ENCODE measurements at regions not wholly inside any gene's neighbourhood (a gene's known extent, or its start where the extent isn't known, plus 50 kb on each side); places are given as distances from the start of the nearest gene placed in this dataset.
"Not testable (repeated sequence)": the region's sequence is repeated elsewhere in the genome, so short reads cannot be mapped to it uniquely, and the experiment has no call there.

DNA sequence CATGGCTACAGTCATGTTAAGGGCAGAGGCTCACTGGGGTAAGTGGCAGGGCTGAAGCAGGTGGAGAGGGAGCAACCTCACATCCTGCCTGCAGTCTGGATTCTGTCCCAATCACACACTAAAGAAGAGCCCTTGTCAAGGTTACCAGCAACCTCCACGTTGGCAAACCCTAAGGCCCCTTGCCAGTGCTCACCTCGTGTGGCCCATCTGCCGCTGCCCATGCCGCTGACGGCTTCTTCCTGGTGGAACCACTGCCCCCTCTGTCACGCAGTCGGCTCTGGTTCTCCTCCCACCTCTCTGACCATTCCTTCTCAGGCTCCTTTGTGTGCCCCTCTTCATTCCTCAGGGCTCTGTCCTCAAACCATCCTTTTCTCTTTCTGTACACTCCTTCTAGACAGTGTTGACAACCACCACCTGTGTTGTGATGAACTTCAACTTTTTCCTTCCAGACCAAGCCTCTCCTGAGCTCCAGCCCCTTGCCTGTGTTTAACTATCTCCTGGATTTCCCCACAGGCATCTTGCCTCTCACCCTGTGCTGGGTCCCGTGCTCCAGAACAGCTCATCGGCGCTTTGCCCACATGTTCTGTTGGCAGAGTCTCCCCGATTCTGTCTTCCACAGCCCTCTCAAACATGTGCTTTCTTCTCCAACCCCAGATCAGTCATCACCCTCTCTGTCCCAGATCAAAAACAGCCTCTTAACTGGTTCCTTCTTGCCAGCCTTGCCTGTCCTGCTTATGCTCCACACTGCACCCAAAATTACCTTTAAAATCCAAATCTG, 934.8 kb downstream of the SPATA31A6 start:
- H4K8ac ChIP-seq (ENCODE audit: extremely low read depth, insufficient read depth, low read length); H2AK5ac ChIP-seq (ENCODE audit: low read depth, low read length); H2BK20ac ChIP-seq (ENCODE audit: low read length); H3K4me1 ChIP-seq (replicated peaks in 1 of 4; ENCODE audit: control insufficient read depth in 3 of 4, insufficient read depth in 4 of 4, low read length in 3 of 4); H2BK12ac ChIP-seq (ENCODE audit: low read depth, low read length); H2BK15ac ChIP-seq (ENCODE audit: low read length); H2BK5ac ChIP-seq (ENCODE audit: low read depth, low read length); H3K18ac ChIP-seq (ENCODE audit: extremely low read depth, low read length); H3K27ac ChIP-seq (ENCODE audit: low read depth, low read length); H3K9ac ChIP-seq (replicated peaks in 1 of 4; ENCODE audit: extremely low read depth in 1 of 4, low read depth in 3 of 4, low read length in 3 of 4); H3K14ac ChIP-seq (ENCODE audit: insufficient read length); H3K27me3 ChIP-seq (replicated peaks in 1 of 4; ENCODE audit: control insufficient read depth in 3 of 4, extremely low read depth in 1 of 4, insufficient read depth in 3 of 4, low read length in 3 of 4); H3K4me2 ChIP-seq (ENCODE audit: insufficient read depth in 1 of 2, low read depth in 2 of 2, low read length in 2 of 2); H3K23me2 ChIP-seq (ENCODE audit: low read depth, low read length); H3K79me2 ChIP-seq (ENCODE audit: control insufficient read depth in 1 of 2, insufficient read depth in 2 of 2, low read length in 2 of 2); H4K91ac ChIP-seq (replicated peaks; ENCODE audit: insufficient read length, low read length); POLR2A ChIA-PET (ENCODE audit: partially characterized antibody); H2BK120ac ChIP-seq (replicated peaks; ENCODE audit: low read depth, low read length); H4K20me1 ChIP-seq (replicated peaks in 1 of 2; ENCODE audit: control insufficient read depth in 1 of 2, insufficient read depth in 2 of 2, low read length in 2 of 2); DNase-seq (ENCODE audit: low read depth in 1 of 2, low spot score in 2 of 2); H3K23ac ChIP-seq (ENCODE audit: insufficient read length); H3K4me3 ChIP-seq (ENCODE audit: extremely low read depth in 1 of 4, insufficient read depth in 2 of 4, low read depth in 3 of 4, low read length in 4 of 4); H2AFZ ChIP-seq (ENCODE audit: low read length); H3K79me1 ChIP-seq (ENCODE audit: low read depth, low read length); H3K36me3 ChIP-seq (ENCODE audit: control insufficient read depth in 2 of 4, insufficient read depth in 4 of 4, low read length in 3 of 4); H4K5ac ChIP-seq (ENCODE audit: insufficient read length, low read depth, low read length); CTCF ChIA-PET (ENCODE audit: partially characterized antibody); FAIRE-seq; H3K4ac ChIP-seq (replicated peaks; ENCODE audit: insufficient read length, low read depth, low read length); H3K56ac ChIP-seq (replicated peaks; ENCODE audit: insufficient read length, low read depth, low read length): not testable (repeated sequence)
- WGBS, 2 experiments (ENCODE audit: extremely low coverage in 1 of 2, insufficient coverage in 1 of 2, insufficient read length in 1 of 2, insufficient replicate concordance in 2 of 2, low coverage in 1 of 2, low lambda C conversion rate in 2 of 2, missing lambda C conversion rate in 1 of 2), result 76% methylated on average over 11 of the region's 11 CpGs; no CpG with 5 or more reads in 1 of the 2 experiments
- peaks cover 0 to 14% of the 10 kb centered on the region in 2 experiments; a peak in 2 of 4 replicates for H3K9me3 ChIP-seq (ENCODE audit: insufficient read depth in 2 of 2, low read depth in 1 of 2, low read length in 1 of 2)

GRCh38 chr9:43119565-43119964, 936.1 kb downstream of the SPATA31A6 start:
- H2AFZ ChIP-seq (ENCODE audit: low read length); H4K5ac ChIP-seq (ENCODE audit: insufficient read length, low read depth, low read length); H2BK120ac ChIP-seq (replicated peaks; ENCODE audit: low read depth, low read length); H3K79me1 ChIP-seq (ENCODE audit: low read depth, low read length); FAIRE-seq; DNase-seq (ENCODE audit: low read depth in 1 of 2, low spot score in 2 of 2); H3K4me3 ChIP-seq (ENCODE audit: extremely low read depth in 1 of 4, insufficient read depth in 2 of 4, low read depth in 3 of 4, low read length in 4 of 4); H2BK15ac ChIP-seq (ENCODE audit: low read length); H3K27me3 ChIP-seq (replicated peaks in 1 of 4; ENCODE audit: control insufficient read depth in 3 of 4, extremely low read depth in 1 of 4, insufficient read depth in 3 of 4, low read length in 3 of 4); H3K18ac ChIP-seq (ENCODE audit: extremely low read depth, low read length); H3K4me2 ChIP-seq (ENCODE audit: insufficient read depth in 1 of 2, low read depth in 2 of 2, low read length in 2 of 2); H2BK12ac ChIP-seq (ENCODE audit: low read depth, low read length); H3K9ac ChIP-seq (replicated peaks in 1 of 4; ENCODE audit: extremely low read depth in 1 of 4, low read depth in 3 of 4, low read length in 3 of 4); H4K91ac ChIP-seq (replicated peaks; ENCODE audit: insufficient read length, low read length); H3K56ac ChIP-seq (replicated peaks; ENCODE audit: insufficient read length, low read depth, low read length); H3K79me2 ChIP-seq (ENCODE audit: control insufficient read depth in 1 of 2, insufficient read depth in 2 of 2, low read length in 2 of 2); H2AK5ac ChIP-seq (ENCODE audit: low read depth, low read length); CTCF ChIA-PET (ENCODE audit: partially characterized antibody); H3K23me2 ChIP-seq (ENCODE audit: low read depth, low read length); H4K20me1 ChIP-seq (replicated peaks in 1 of 2; ENCODE audit: control insufficient read depth in 1 of 2, insufficient read depth in 2 of 2, low read length in 2 of 2); H4K8ac ChIP-seq (ENCODE audit: extremely low read depth, insufficient read depth, low read length); H2BK20ac ChIP-seq (ENCODE audit: low read length); POLR2A ChIA-PET (ENCODE audit: partially characterized antibody); H3K36me3 ChIP-seq (ENCODE audit: control insufficient read depth in 2 of 4, insufficient read depth in 4 of 4, low read length in 3 of 4); H3K4me1 ChIP-seq (replicated peaks in 1 of 4; ENCODE audit: control insufficient read depth in 3 of 4, insufficient read depth in 4 of 4, low read length in 3 of 4); H3K14ac ChIP-seq (ENCODE audit: insufficient read length); H2BK5ac ChIP-seq (ENCODE audit: low read depth, low read length); H3K23ac ChIP-seq (ENCODE audit: insufficient read length); H3K4ac ChIP-seq (replicated peaks; ENCODE audit: insufficient read length, low read depth, low read length); H3K27ac ChIP-seq (ENCODE audit: low read depth, low read length): not testable (repeated sequence)
- H3K9me3 ChIP-seq (ENCODE audit: insufficient read depth in 2 of 2, low read depth in 1 of 2, low read length in 1 of 2), result peaks cover 0 to 14% of the 10 kb centered on the region in 2 experiments; a peak in 2 of 4 replicates
- WGBS, 2 experiments (ENCODE audit: extremely low coverage in 1 of 2, insufficient coverage in 1 of 2, insufficient read length in 1 of 2, insufficient replicate concordance in 2 of 2, low coverage in 1 of 2, low lambda C conversion rate in 2 of 2, missing lambda C conversion rate in 1 of 2), result 87% methylated on average over 6 of the region's 7 CpGs; no CpG with 5 or more reads in 1 of the 2 experiments

Data from H1 (cell line).